Calu3 (cell line): ENCODE measurements at regions not wholly inside any gene's neighbourhood (a gene's known extent, or its start where the extent isn't known, plus 50 kb on each side); places are given as distances from the start of the nearest gene placed in this dataset.

Source experiments
- BruUV-seq: library from RNA; stranded (reverse); fragments of 400-500 nt; replicated peaks from 2 replicates; lab custom pipeline; 2021; lab: Mats Ljungman, UMichigan
- CTCF ChIA-PET: fragments of 300-600 bp; sonication (Branson Sonifier 250); formaldehyde crosslinking; loops from one replicate; lab custom pipeline; 2022; ENCODE audit warnings: antibody characterized with exemption; lab: Charles Lee
- DNase-seq: peaks from one replicate; pipeline ENCODE4 v3.0.0; 2022
- H3K27ac Mint-ChIP-seq: one replicate; pipeline ENCODE4 v1.8.0; 2022; ENCODE audit warnings: mixed read lengths; ENCODE audit not compliant: unreplicated experiment
- H3K27me3 Mint-ChIP-seq: one replicate; pipeline ENCODE4 v1.8.0; 2022; ENCODE audit warnings: mixed read lengths; ENCODE audit not compliant: unreplicated experiment
- H3K36me3 Mint-ChIP-seq: one replicate; pipeline ENCODE4 v1.8.0; 2022; ENCODE audit warnings: mild to moderate bottlenecking, moderate library complexity, mixed read lengths; ENCODE audit not compliant: insufficient read depth, unreplicated experiment
- H3K4me1 Mint-ChIP-seq: one replicate; pipeline ENCODE4 v1.8.0; 2022; ENCODE audit warnings: mild to moderate bottlenecking, low read depth, mixed read lengths; ENCODE audit not compliant: unreplicated experiment
- H3K4me3 Mint-ChIP-seq: one replicate; pipeline ENCODE4 v1.8.0; 2022; ENCODE audit warnings: mild to moderate bottlenecking, low read depth, moderate library complexity, mixed read lengths; ENCODE audit not compliant: unreplicated experiment
- H3K9me3 Mint-ChIP-seq: one replicate; pipeline ENCODE4 v1.8.0; 2022; ENCODE audit warnings: low read depth, mixed read lengths; ENCODE audit not compliant: unreplicated experiment
- intact Hi-C: fragments of 100-400 bp; cut with micrococcal nuclease; formaldehyde crosslinking; loops from one replicate; pipeline ENCODE4 v1.10.0; 2022; ENCODE audit not compliant: unreplicated experiment
- TF ChIP-seq, protein P1 (sequence below): fragments of 200-600 bp; IDR thresholded peaks from one replicate; pipeline ENCODE4 v1.8.0; 2022; ENCODE audit warnings: antibody characterized with exemption; ENCODE audit not compliant: unreplicated experiment

DNA sequence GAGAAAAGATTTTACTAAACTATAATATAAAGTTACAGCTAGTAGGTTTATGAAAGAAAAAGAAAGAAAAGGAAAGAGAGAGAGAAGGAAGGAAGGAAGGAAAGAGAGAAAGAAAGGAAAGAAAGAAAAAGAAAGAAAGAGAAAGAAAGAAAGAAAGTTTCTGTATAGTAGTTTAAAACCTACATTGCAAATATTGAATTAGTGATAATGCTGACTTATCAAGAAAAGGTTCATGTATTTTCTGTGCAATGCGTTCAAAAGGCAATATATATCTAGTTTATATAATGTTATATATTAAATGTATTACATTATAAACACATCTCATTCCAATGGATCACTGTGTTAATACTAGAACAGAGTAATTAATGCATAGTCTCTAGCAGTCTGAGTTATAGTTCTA lies 648.4 kb downstream of the ZBBX start:
- H3K9me3 Mint-ChIP-seq, result no peaks in the 10 kb centered on the region
- intact Hi-C loops, result no loop called here
- H3K27ac Mint-ChIP-seq, result no peak overlapping the region
- H3K4me1 Mint-ChIP-seq, result no peaks in the 10 kb centered on the region
- TF ChIP-seq, protein P1, sequence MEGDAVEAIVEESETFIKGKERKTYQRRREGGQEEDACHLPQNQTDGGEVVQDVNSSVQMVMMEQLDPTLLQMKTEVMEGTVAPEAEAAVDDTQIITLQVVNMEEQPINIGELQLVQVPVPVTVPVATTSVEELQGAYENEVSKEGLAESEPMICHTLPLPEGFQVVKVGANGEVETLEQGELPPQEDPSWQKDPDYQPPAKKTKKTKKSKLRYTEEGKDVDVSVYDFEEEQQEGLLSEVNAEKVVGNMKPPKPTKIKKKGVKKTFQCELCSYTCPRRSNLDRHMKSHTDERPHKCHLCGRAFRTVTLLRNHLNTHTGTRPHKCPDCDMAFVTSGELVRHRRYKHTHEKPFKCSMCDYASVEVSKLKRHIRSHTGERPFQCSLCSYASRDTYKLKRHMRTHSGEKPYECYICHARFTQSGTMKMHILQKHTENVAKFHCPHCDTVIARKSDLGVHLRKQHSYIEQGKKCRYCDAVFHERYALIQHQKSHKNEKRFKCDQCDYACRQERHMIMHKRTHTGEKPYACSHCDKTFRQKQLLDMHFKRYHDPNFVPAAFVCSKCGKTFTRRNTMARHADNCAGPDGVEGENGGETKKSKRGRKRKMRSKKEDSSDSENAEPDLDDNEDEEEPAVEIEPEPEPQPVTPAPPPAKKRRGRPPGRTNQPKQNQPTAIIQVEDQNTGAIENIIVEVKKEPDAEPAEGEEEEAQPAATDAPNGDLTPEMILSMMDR, result no peak
- H3K4me3 Mint-ChIP-seq, result no peak overlapping the region
- no peak for DNase-seq
- no peaks in the 10 kb centered on the region for H3K36me3 Mint-ChIP-seq
- no TSS peak for BruUV-seq
- CTCF ChIA-PET, result no interaction called here
- H3K27me3 Mint-ChIP-seq, result no peaks in the 10 kb centered on the region

DNA sequence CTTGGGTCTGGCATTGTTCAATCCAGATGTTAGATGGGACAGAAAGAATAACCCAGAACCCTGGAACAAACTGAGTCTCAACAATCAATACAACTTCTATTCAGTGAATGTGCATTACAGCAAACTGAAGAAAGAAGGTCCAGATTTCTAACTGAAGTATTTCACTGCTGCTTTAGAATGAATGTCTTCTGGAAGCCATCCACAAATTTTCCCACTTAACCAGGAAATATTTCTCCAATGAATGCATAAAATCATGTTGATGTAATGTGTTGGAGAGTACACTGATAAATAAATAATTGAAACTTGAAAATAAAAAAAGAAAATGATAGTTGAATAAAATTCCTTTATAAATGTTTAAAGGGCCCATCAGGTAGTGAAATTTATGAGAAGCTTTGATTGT lies 658.6 kb downstream of the ZBBX start:
- H3K9me3 Mint-ChIP-seq, result peaks cover 5% of the 10 kb centered on the region
- no peaks in the 10 kb centered on the region for H3K27me3 Mint-ChIP-seq
- CTCF ChIA-PET, result interaction anchor here (0.9 kb wide), 1 partner anchor 21 kb away, joined by 3 read pairs; no protein-coding TSS in a partner anchor
- no peak for DNase-seq
- no TSS peak for BruUV-seq
- H3K4me1 Mint-ChIP-seq, result no peaks in the 10 kb centered on the region
- no peak overlapping the region for H3K4me3 Mint-ChIP-seq
- H3K27ac Mint-ChIP-seq, result no peak overlapping the region
- no peaks in the 10 kb centered on the region for H3K36me3 Mint-ChIP-seq
- intact Hi-C loops, result no loop called here
- TF ChIP-seq, protein P1, result no peak

DNA sequence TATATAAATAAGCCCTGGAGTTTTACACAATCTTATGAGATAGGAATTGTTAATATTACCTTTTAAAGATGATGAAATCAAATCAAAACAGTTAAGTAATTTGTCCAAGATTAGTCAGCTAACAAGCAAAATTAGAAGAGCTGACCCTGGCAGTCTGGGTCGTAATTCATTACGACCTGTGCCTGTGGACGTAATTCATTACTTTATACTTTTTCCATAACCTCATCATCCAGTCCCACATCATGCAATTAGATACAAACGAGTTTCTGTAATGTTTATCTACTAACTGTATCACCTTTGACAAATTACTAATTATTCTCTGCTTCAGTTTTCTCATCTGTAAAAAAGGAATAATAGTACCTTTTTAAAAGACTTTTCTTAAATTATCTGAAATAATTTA lies 665.9 kb downstream of the ZBBX start:
- no TSS peak for BruUV-seq
- CTCF ChIA-PET, result no interaction called here
- Mint-ChIP-seq H3K4me1 (no peaks in the 10 kb centered on the region), H3K36me3 (no peaks in the 10 kb centered on the region), H3K27me3 (no peaks in the 10 kb centered on the region), H3K4me3 (no peak overlapping the region), H3K27ac (no peak overlapping the region), H3K9me3 (peaks cover 8% of the 10 kb centered on the region)
- no peak for DNase-seq
- intact Hi-C loops, result no loop called here
- TF ChIP-seq, protein P1, result no peak

DNA sequence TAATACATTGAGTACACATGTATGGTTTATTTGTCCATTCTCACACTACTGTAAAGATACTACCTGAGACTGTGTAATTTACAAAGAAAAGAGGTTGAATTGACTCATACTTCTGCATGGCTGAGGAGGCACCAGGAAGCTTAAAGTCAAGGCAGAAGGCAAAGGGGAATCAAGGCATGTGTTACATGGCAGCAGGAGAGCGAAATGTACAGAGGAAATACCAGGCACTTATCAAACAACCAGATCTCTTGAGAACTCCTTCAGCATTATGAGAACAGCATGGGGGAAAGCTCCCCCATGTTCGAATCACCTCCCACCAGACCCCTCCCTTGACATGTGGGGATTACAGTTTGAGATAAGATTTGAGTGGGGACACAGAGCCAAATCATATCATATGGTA lies 666.3 kb downstream of the ZBBX start:
- no peaks in the 10 kb centered on the region for H3K4me1 Mint-ChIP-seq
- peaks cover 8% of the 10 kb centered on the region for H3K9me3 Mint-ChIP-seq
- H3K4me3 Mint-ChIP-seq, result no peak overlapping the region
- intact Hi-C loops, result no loop called here
- CTCF ChIA-PET, result no interaction called here
- H3K27me3 Mint-ChIP-seq, result no peaks in the 10 kb centered on the region
- no TSS peak for BruUV-seq
- TF ChIP-seq, protein P1, result no peak
- H3K27ac Mint-ChIP-seq, result no peak overlapping the region
- no peak for DNase-seq
- no peaks in the 10 kb centered on the region for H3K36me3 Mint-ChIP-seq

DNA sequence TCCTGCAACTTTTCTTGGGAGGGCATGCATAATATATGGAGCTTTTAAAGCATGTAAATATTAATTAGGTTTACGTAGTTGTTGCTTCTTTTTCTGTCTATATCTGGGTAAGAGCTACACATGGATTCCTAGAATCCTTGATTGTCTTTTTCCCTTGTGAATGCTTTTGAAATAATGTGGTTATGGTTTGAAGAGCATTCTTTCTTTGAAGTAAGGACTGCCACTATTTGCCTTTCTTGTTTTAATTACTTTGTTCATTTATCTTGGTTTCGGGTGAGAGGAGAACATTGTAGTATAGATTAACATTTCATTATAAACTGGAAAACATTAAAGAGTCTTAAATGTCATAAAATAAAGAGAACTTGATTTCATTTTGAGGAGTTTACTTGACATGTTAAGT lies 674.0 kb downstream of the ZBBX start:
- H3K4me3 Mint-ChIP-seq, result no peak overlapping the region
- intact Hi-C loops, result no loop called here
- no TSS peak for BruUV-seq
- TF ChIP-seq, protein P1, result no peak
- H3K9me3 Mint-ChIP-seq, result peaks cover under 1% of the 10 kb centered on the region
- CTCF ChIA-PET, result no interaction called here
- DNase-seq, result no peak
- H3K27ac Mint-ChIP-seq, result no peak overlapping the region
- H3K36me3 Mint-ChIP-seq, result no peaks in the 10 kb centered on the region
- no peaks in the 10 kb centered on the region for H3K4me1 Mint-ChIP-seq
- H3K27me3 Mint-ChIP-seq, result no peaks in the 10 kb centered on the region
